ENCODE measurements at regions not wholly inside any gene's neighbourhood (a gene's known extent, or its start where the extent isn't known, plus 50 kb on each side); places are given as distances from the start of the nearest gene placed in this dataset.

DNA sequence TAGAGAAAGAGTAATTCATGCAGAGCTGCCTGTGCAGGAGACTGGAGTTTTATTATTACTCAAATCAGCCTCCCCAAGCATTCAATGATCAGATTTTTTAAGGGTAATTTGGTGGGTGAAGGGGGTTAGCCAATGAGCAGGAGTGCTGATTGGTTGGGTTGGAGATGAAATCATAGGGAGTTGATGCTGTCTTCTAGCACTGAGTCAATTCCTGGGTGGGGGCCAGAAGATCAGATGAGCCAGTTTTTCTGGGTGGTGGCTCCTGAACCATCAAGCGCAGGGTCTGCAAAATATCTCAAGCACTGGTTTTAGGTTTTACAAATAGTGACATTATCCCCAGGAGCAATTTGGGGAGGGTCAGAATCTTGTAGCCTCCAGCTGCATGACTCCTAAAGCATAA is 312.8 kb upstream of the THSD7B start:
- DNase-seq (ENCODE audit: low read depth) = no peak

GRCh38 chr2:136448986-136449780 is 316.2 kb upstream of the THSD7B start:
- DNase-seq (ENCODE audit: low read depth) = no peak

- no peak for DNase-seq (ENCODE audit: low read depth)
These were observed 316.9 kb upstream of the THSD7B start for GRCh38 chr2:136448432-136448831.

GRCh38 chr2:136444323-136444722 is 321.0 kb upstream of the THSD7B start:
- DNase-seq (ENCODE audit: low read depth) = no peak

DNA sequence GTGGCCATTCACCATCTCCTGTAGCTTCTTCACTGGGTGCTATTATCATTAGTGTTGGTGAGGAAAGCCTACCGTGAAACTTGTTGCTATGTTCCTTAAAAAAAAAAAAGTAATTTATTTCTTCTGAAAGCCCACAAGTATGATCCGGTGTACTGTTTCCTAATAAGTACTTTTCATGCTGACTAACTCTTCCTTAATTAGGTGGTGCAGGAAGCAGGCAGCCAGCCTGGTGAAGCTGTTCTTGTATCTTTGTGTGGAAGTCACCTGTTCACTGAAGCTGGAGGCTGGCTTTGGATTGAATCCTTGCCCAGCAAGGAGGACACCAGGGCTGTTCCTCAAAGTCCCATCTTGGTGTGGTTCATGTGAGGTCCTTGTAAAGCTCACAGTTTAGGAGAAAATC is 321.7 kb upstream of the THSD7B start:
- no peak for DNase-seq (ENCODE audit: low read depth)

DNA sequence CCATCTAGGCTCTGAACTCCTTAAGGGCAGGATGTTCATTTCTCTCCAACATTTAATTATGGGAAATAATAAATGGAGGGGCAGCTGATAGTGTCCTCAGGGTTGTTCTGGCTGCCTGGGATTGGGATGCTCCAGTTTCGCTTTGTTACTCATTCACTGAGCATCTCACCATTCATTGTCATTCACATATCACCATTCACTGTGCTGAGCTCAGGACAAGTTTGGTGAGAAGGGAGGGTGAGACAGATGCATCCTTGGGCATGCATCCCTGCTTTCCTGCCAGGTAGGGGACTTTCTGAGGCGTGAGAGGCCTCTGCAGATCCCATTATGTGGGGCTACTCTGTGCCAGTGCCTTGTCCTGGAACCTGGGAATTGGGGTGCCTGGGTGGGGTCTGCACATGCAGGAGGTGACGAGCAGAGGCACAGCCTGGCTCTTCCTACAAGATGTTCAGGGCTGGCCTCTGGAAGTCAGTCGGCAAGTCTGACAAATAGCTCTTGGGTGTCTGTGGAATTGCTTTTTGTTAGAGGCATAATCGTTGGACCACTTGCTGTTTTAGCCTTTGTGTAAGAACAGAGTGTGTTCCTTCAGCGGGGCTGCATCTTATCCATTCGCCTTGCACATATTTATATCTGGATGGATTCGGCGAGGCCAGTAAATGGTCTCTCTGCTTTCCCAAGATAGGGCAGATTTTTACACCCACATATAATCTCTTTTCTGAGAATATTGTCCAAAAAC is 323.2 kb upstream of the THSD7B start:
- DNase-seq (ENCODE audit: low read depth) = no peak

DNA sequence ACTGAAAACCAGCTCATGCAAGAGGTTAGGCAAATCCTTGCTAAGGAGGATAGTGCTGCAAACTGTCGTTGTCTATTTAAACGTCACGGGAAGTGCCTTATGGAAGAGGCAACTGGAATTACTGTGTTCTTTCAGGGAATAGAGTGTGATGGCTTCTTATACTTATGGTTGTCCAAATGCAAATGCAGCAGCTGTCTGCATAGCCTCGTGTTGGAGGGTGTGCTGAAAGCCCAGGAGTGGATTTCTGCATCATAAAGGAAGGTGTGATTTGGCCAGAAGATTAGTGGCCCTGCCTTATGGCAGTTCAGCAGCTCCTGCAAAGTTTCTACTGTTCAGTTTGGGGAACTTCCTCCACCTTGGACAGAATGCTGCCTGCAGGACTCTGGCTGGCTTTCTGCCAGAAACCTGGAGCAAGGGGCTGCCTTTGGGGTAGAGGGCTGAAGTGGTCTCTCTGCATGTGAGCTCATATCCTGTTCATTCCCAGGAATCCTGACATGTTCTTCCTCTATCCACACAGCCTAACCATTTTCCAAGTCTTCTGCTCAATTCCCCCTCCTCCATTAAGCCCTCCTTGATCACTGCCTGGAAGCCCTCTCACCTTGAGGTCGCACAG is 321.2 kb upstream of the CXCR4 start:
- no peak for DNase-seq (ENCODE audit: low read depth)

- no peak for DNase-seq (ENCODE audit: low read depth)
These were observed 319.5 kb upstream of the CXCR4 start for GRCh38 chr2:136437461-136437860.

GRCh38 chr2:136436936-136437335 is 319.0 kb upstream of the CXCR4 start:
- DNase-seq (ENCODE audit: low read depth) = no peak

DNA sequence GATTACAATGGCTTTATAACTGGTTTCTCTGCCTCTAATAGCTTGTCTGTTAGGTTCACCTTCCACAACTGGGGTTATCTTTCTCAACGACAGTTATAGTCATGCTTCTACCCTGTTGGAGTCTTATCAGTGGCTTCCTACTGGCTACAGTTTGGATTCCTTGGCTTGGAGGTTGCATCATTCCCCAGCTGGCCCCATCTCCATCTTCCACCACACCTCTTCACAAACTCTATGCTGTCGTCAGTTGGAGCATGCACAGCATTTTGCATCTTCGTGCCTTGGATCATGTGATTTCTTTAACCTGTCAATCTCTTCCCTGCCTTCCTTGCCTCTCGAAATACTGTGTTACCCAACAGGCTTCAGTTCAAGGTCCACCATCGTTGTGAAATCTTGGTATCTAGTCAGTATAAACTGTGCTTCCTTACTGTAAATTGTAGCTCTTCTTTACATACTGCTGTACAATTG is 316.3 kb upstream of the CXCR4 start:
- DNase-seq (ENCODE audit: low read depth) = no peak

DNA sequence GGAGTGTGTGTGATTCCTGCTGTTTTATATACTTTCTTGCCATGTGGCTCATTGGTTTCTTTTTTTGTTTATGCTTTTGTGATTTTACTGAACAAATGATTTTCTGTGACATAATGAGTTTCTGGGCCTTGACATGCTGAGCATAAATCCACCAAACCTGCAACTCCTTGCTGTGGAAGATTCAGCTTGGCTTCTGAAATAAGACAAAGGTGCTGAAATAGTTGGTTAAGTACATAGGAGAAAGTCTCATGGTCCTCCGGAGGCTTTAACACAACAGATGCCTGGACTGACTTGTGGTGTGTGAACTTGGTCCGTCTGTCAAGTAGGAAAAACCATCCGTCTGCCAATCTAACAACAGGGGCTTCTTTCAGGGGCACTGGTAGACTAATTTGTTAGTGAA is 315.3 kb upstream of the CXCR4 start:
- no peak for DNase-seq (ENCODE audit: low read depth)

DNA sequence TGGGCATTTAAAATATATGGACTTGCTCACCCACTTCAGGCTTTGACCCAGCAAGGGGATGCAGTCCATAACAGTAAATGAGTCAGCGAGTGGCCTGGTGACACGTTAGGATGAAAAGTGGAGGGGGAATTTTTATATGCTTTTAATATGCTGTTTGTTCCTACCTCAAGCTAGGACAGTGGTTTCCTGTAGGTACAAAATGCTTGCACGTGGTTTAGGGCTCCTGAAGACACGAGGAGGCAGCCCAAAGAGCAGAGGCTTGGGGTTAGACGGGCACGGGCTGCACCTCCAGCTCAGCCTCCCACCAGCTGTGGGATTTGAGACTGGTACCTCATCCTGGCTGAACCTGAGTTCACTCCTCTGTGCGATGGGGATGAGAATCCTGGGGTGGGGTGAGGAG is 306.2 kb upstream of the CXCR4 start:
- no peak for DNase-seq (ENCODE audit: low read depth)

GRCh38 chr2:136423516-136423996 is 305.6 kb upstream of the CXCR4 start:
- DNase-seq (ENCODE audit: low read depth) = peak; percentile 63

GRCh38 chr2:136422512-136422911 is 304.6 kb upstream of the CXCR4 start:
- DNase-seq (ENCODE audit: low read depth) = no peak

- DNase-seq (ENCODE audit: low read depth) = no peak
These were observed 302.4 kb upstream of the CXCR4 start for GRCh38 chr2:136420346-136420745.

DNA sequence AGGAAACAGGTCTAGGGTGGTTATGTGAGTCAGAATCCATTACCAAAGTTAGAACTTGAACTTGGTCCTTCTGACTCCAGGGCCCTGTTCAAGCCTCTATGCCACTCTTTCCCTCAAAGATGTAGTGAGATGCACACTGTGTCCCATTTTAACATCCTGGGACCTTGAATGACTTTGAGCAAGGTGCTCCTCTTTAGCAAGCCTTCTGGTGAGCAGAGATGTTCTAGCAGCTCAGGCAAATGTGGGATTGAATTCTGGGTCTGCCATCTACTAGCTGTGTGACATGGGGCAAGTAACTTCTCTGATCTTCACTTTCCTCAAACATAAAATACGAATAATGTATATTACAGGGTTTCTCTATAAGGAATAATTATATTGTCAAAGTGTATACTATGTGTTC is 294.0 kb upstream of the CXCR4 start:
- no peak for DNase-seq (ENCODE audit: low read depth)

- DNase-seq (ENCODE audit: low read depth) = no peak
These were observed 292.7 kb upstream of the CXCR4 start for GRCh38 chr2:136410673-136411072.

- no peak for DNase-seq (ENCODE audit: low read depth)
These were observed 290.8 kb upstream of the CXCR4 start for GRCh38 chr2:136408795-136409194.

DNA sequence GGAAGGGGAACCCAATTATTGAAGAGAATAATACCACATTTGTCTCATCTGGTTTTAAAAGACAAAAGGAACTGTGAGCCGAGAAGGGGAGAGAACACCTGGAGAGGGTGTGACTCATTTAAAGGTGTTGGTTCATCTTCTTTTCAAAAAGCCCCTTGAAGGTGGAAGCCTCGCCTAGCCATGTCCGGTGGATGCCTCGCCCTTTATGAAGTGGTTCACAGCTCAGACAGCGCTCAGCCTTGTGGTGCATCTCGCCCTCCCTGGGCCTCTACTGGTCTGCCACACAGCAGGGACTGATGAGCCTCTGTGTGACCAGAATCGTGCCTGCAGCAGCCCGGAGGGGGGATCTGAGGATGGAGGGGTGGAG is 290.0 kb upstream of the CXCR4 start:
- DNase-seq (ENCODE audit: low read depth) = no peak

DNA sequence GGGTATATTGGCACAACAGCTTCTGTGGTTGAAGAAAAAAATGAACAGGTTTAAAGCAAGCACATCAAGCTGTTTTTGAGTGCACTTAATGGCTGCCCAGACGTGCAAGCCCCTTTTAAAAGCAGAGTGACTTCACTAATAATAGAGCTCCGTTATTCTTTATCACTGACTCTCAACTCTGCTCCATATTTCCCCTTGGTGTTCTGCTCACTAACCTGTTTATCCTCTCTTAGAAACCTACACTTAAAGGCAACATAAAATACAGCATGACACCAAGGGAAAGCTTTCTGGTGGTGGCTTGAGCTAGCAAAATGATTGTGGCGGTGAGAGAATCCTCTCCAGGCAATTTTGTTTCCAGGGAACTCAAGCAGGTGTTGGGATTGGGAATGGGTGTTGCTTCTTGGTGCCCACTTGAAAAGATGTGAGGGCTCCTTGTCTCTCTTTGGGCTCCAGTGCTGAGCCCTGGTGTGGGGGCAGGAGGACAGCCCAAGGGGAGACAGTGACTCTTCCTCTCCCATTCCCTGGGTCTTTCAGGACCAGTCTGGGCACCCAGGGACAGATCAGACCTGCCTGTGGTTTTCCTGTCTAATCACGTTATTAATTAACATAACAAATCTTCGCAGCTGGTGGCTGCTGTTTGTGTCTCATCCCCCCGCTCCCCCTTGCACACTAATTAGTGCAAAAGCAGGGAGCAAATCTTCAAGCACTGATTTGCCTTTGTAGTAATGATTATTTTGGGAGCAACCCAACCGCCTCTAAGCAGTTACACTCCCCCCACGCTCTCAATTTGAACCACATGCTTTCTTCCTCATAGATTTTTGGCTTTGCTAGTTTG is 289.4 kb upstream of the CXCR4 start:
- no peak for DNase-seq (ENCODE audit: low read depth)

DNA sequence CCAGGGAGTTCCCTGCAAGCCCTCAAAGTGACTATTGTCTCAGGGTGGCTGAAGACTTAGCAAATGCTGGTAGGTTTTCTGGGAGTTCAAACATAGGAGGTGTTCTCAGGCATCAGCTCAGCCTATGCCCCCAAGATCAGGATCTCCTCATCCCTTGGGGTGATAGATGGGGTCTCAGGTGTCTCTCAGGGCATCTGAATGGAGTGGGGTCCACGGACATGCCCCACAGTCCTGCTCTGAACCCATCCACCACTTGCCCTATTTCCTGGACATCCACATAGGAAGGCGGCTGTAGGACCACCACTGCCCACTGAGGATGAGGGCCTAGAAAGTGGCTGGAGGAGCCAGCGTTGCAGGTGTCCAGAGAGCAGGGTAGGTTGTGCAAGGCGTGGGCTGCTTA is 287.0 kb upstream of the CXCR4 start:
- DNase-seq (ENCODE audit: low read depth) = no peak

GRCh38 chr2:136404176-136404575 is 286.2 kb upstream of the CXCR4 start:
- no peak for DNase-seq (ENCODE audit: low read depth)
